ENCODE measurements at regions not wholly inside any gene's neighbourhood (a gene's known extent, or its start where the extent isn't known, plus 50 kb on each side); places are given as distances from the start of the nearest gene placed in this dataset.
"Not testable (repeated sequence)": the region's sequence is repeated elsewhere in the genome, so short reads cannot be mapped to it uniquely, and the experiment has no call there.

GRCh38 chr14:55839301-55839947 lies 259.4 kb downstream of the KTN1 start:
- DNase-seq: not testable (repeated sequence)

GRCh38 chr14:55840821-55841220 lies 260.8 kb downstream of the KTN1 start:
- intact Hi-C loops (cut with DNase I): no loop called here
- no peak for DNase-seq

More at GRCh38 chr14:55839301-55839947, 259.4 kb downstream of the KTN1 start:
- intact Hi-C loops (cut with DNase I): not testable (repeated sequence)

- DNase-seq: no peak
- intact Hi-C loops (cut with DNase I): no loop called here
Observed at GRCh38 chr14:55841625-55842024, 261.6 kb downstream of the KTN1 start.

- intact Hi-C loops (cut with DNase I): no loop called here
- no peak for DNase-seq
Observed at GRCh38 chr14:55843718-55844403, 263.9 kb downstream of the KTN1 start.

- intact Hi-C loops (cut with DNase I): no loop called here
Observed at GRCh38 chr14:55845963-55846825, 266.2 kb downstream of the KTN1 start.

GRCh38 chr14:55846826-55847446 lies 266.9 kb downstream of the KTN1 start:
- peak in 10 of 42 donors; percentile 4 to 62 (median 18) for DNase-seq
- intact Hi-C loops (cut with DNase I): no loop called here

More at GRCh38 chr14:55845963-55846825, 266.2 kb downstream of the KTN1 start:
- no peak for DNase-seq

GRCh38 chr14:55847766-55848165 lies 267.8 kb downstream of the KTN1 start:
- no peak for DNase-seq
- intact Hi-C loops (cut with DNase I): no loop called here

- intact Hi-C loops (cut with DNase I): no loop called here
Observed at GRCh38 chr14:55848964-55849363, 269.0 kb downstream of the KTN1 start.

GRCh38 chr14:55849833-55850232 lies 268.4 kb upstream of the PELI2 start:
- DNase-seq: no peak
- intact Hi-C loops (cut with DNase I): no loop called here

More at GRCh38 chr14:55848964-55849363, 269.0 kb downstream of the KTN1 start:
- no peak for DNase-seq

- DNase-seq: no peak
- intact Hi-C loops (cut with DNase I): no loop called here
Observed at GRCh38 chr14:55850825-55851241, 267.4 kb upstream of the PELI2 start.

- DNase-seq: peak in 3 of 42 donors; percentile 6 to 45 (median 9)
- intact Hi-C loops (cut with DNase I): no loop called here
Observed at GRCh38 chr14:55851301-55851700, 266.9 kb upstream of the PELI2 start.

- intact Hi-C loops (cut with DNase I): no loop called here
Observed at GRCh38 chr14:55851961-55852360, 266.2 kb upstream of the PELI2 start.

GRCh38 chr14:55855751-55856150 lies 262.5 kb upstream of the PELI2 start:
- intact Hi-C loops (cut with DNase I): no loop called here
- DNase-seq: no peak

More at GRCh38 chr14:55851961-55852360, 266.2 kb upstream of the PELI2 start:
- DNase-seq: no peak

- intact Hi-C loops (cut with DNase I): no loop called here
- DNase-seq: no peak
Observed at GRCh38 chr14:55858604-55859003, 259.6 kb upstream of the PELI2 start.

GRCh38 chr14:55861561-55861960 lies 256.6 kb upstream of the PELI2 start:
- intact Hi-C loops (cut with DNase I); DNase-seq: not testable (repeated sequence)

- intact Hi-C loops (cut with DNase I): no loop called here
- no peak for DNase-seq
Observed at GRCh38 chr14:55864890-55865655, 253.1 kb upstream of the PELI2 start.

- DNase-seq: no peak
- intact Hi-C loops (cut with DNase I): no loop called here
Observed at GRCh38 chr14:55867311-55867710, 250.9 kb upstream of the PELI2 start.

- no peak for DNase-seq
- intact Hi-C loops (cut with DNase I): no loop called here
Observed at GRCh38 chr14:55867719-55868118, 250.5 kb upstream of the PELI2 start.

Measured in head of caudate nucleus (tissue), 42 donors.